COLO829 (cell line): ENCODE measurements at regions not wholly inside any gene's neighbourhood (a gene's known extent, or its start where the extent isn't known, plus 50 kb on each side); places are given as distances from the start of the nearest gene placed in this dataset.

Experiments
- DNase-seq: peaks from one replicate; pipeline ENCODE4 v3.0.0; 2012; ENCODE audit warnings: low spot score

DNA sequence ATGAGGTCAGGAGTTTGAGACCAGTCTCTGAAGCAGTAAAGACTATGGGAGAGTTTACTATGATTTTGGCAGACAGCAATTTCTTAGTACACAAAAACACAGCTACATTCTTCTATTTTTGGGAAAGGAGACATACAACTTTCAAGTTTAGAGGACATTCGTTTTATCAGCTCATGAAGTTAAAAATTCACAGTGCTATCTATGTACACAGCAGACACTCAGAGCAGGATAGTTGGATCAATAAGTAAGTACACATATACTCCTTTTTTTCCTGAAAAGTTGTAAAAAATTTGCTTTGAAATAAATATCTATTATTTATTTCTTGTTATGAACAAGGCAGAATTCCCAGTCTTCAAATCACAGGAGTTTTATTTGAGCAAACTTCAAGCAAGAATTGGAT is 159.7 kb downstream of the SERPINI1 start:
- DNase-seq, result no peak

DNA sequence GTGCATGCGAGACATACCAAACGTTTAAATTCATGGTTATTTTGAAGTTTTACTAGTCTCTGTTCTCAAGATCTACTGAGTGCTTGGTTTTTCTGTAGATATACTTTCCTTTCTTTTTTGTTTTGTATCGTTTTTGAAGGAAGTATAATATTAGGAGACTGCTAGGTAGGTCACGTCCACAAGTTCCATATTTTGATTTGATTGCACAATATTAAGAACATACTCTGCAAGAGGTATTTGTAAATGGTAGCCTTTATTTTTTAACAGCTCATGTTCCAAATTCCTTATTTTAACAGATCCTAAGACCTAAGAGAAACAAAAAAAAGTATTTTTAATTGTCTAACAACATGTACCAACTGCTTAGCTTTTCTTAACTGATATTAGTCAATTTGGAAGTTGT is 156.7 kb downstream of the SERPINI1 start:
- DNase-seq, result no peak

DNA sequence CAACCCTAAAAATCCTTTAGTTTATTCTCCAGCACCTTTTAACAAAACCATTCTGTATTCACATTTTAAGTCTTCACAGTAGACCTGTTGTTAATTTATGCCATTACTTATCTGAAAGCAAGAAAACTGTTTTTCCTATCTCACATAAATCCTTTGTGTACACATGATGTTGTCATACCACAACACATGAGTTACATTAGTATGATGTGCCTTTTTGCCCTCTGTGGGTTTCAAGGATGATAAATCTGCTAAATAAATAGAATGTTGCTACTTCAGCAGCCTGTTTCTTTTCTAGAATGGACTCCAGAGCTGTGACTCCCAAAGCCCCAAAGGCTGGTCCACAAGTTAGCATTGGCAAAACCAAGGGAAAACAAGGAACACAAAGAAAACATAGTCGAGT is 151.6 kb downstream of the SERPINI1 start:
- DNase-seq, result peak; percentile 27

GRCh38 chr3:167886690-167887089 is 151.2 kb downstream of the SERPINI1 start:
- DNase-seq, result no peak

DNA sequence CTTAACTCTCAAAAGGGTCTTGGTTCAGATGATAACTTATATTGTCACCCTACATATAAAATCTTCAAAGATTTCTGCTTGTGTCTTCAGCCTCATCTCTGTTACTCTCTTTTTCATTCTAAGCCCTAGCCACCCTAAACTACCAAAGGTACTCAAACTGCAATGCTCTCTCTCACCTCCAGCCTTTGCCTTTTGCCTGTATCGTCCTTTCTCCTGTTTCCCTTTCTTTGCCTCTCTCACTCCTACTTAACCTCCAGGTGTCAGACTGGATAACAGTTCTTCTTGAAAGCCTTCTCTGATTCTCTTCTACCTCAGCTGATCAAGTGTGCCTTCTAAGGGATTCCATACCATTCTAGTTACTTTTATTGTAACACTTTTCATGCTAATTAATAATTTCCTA is 149.8 kb downstream of the SERPINI1 start:
- DNase-seq, result no peak

GRCh38 chr3:167884481-167884880 is 149.0 kb downstream of the SERPINI1 start:
- DNase-seq, result no peak

DNA sequence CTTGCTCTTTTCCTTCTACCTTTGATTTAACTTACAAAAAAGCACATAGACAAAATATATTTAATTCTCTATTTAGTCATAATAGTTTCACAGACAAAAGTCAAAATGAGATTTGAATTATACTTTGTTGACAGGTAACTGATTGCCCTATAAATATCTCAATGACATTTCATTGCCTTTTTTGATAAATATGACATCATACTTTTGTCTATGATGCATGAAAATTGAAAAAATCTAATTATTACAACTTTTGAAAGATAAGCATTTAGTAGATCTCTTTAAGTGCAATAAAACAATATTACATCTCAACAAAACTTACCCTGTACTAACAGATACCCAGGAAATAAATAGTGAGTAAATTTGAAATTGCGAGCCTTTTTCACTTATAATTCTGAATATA is 147.9 kb downstream of the SERPINI1 start:
- no peak for DNase-seq

GRCh38 chr3:167882057-167882667 is 146.6 kb downstream of the SERPINI1 start:
- DNase-seq, result peak; percentile 63

DNA sequence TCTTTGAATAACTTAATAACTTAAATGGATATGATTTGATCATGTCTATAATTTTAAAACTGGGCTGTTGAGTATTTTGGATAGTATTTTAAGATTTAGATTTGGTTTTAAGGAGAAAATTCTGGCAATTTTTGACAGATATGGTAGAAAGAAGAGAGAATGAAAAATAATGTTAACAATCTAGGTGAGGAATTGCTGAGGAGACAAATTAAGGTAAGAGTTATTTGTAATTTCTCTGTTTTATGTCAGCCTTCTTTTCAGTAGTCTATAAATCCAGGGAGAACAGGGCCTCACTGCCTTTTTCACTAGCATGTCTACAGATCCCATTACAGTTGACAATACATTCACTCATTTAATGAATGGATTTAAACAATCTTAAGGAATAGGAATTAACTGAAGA is 144.7 kb downstream of the SERPINI1 start:
- no peak for DNase-seq

GRCh38 chr3:167876620-167877281 is 141.2 kb downstream of the SERPINI1 start:
- peak; percentile 63 for DNase-seq
